ENCODE measurements at regions not wholly inside any gene's neighbourhood (a gene's known extent, or its start where the extent isn't known, plus 50 kb on each side); places are given as distances from the start of the nearest gene placed in this dataset.

- peak overlapping the region; percentile 19 for H3K27ac ChIP-seq (ENCODE audit: low read length)
- no peak for DNase-seq
- WGBS, result 63% methylated on average over 8 of the region's 8 CpGs
- no peaks in the 10 kb centered on the region for H3K9me3 ChIP-seq (ENCODE audit: control insufficient read depth, low read length)
- no peaks in the 10 kb centered on the region for H3K27me3 ChIP-seq (ENCODE audit: control insufficient read depth, insufficient read depth)
- intact Hi-C loops (cut with DNase I), result no loop called here
- ATAC-seq, result no peak
- no peak overlapping the region for H3K4me3 ChIP-seq (ENCODE audit: low read length)
- H3K4me1 ChIP-seq (ENCODE audit: control insufficient read depth, insufficient read depth, low read length), result no peaks in the 10 kb centered on the region
Observed at GRCh38 chr16:86683441-86684194, 105.3 kb downstream of the FOXL1 start.

- no peak for ATAC-seq
- Histone ChIP-seq H3K27me3 (ENCODE audit: control insufficient read depth, insufficient read depth) (no peaks in the 10 kb centered on the region), H3K27ac (ENCODE audit: low read length) (no peak overlapping the region), H3K4me3 (ENCODE audit: low read length) (no peak overlapping the region), H3K4me1 (ENCODE audit: control insufficient read depth, insufficient read depth, low read length) (no peaks in the 10 kb centered on the region), H3K9me3 (ENCODE audit: control insufficient read depth, low read length) (no peaks in the 10 kb centered on the region)
- 82% methylated on average over 2 of the region's 2 CpGs for WGBS
- DNase-seq, result no peak
- intact Hi-C loops (cut with DNase I), result no loop called here
Observed at GRCh38 chr16:86685076-86685475, 106.7 kb downstream of the FOXL1 start.

- no peak for ATAC-seq
Observed at GRCh38 chr16:86690970-86691369, 112.6 kb downstream of the FOXL1 start.

DNA sequence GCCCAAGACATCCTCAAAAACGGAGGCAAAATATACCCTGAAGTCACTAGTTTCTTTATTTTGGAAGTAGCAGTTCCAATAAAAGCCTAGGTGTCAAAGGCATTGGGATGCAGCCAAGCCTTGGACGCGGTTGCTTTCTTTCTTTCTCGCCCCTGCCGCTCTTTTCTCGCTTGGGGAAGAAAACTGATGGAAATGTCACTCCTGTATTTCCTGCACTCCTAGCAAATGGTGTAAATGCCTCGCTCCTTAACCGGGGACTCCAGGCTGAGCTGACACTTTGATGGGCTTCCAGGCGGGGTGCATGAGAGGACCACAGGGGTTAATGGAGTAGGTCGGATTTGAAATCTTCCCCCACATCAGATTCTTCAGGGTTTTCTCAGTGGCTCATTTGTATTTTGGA lies 114.1 kb downstream of the FOXL1 start:
- H3K4me1 ChIP-seq (ENCODE audit: control insufficient read depth, insufficient read depth, low read length), result no peaks in the 10 kb centered on the region
- no peak for ATAC-seq
- H3K27me3 ChIP-seq (ENCODE audit: control insufficient read depth, insufficient read depth), result no peaks in the 10 kb centered on the region
- WGBS, result 62% methylated on average over 10 of the region's 10 CpGs
- no peaks in the 10 kb centered on the region for H3K9me3 ChIP-seq (ENCODE audit: control insufficient read depth, low read length)
- no peak overlapping the region for H3K4me3 ChIP-seq (ENCODE audit: low read length)
- intact Hi-C loops (cut with DNase I), result no loop called here
- no peak overlapping the region for H3K27ac ChIP-seq (ENCODE audit: low read length)
- no peak for DNase-seq

More at GRCh38 chr16:86690970-86691369, 112.6 kb downstream of the FOXL1 start:
- DNase-seq, result no peak
- 88% methylated on average over 5 of the region's 5 CpGs for WGBS
- Histone ChIP-seq H3K4me3 (ENCODE audit: low read length) (no peak overlapping the region), H3K9me3 (ENCODE audit: control insufficient read depth, low read length) (no peaks in the 10 kb centered on the region), H3K27me3 (ENCODE audit: control insufficient read depth, insufficient read depth) (no peaks in the 10 kb centered on the region), H3K4me1 (ENCODE audit: control insufficient read depth, insufficient read depth, low read length) (no peaks in the 10 kb centered on the region), H3K27ac (ENCODE audit: low read length) (no peak overlapping the region)
- intact Hi-C loops (cut with DNase I), result no loop called here

- intact Hi-C loops (cut with DNase I), result no loop called here
- no peak overlapping the region for H3K4me3 ChIP-seq (ENCODE audit: low read length)
- no peaks in the 10 kb centered on the region for H3K9me3 ChIP-seq (ENCODE audit: control insufficient read depth, low read length)
- ATAC-seq (no peak), DNase-seq (no peak)
- H3K27ac ChIP-seq (ENCODE audit: low read length), result no peak overlapping the region
- WGBS, result 66% methylated on average over 5 of the region's 5 CpGs
- no peaks in the 10 kb centered on the region for H3K4me1 ChIP-seq (ENCODE audit: control insufficient read depth, insufficient read depth, low read length)
- no peaks in the 10 kb centered on the region for H3K27me3 ChIP-seq (ENCODE audit: control insufficient read depth, insufficient read depth)
Observed at GRCh38 chr16:86693033-86693432, 114.7 kb downstream of the FOXL1 start.

DNA sequence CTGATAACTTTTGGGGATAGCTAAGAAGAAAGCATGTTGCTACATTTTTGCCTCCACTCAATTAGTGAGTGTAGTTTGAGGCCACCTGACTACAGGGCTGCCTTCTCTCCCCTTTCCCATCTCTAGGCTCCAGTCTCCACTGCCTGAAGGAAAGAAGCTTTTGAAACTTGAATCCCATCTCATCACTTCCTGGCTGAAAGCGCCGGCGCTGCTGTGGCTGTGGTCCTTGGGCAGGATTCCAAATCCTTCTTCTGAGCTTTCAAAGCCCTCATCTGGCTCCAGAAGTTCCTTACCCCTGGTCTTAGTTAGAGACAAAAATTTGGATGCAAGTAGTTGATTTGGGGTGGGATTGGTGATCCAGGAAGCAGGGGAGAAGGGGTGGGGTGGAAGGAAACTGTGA lies 119.4 kb downstream of the FOXL1 start:
- 27% methylated on average over 3 of the region's 3 CpGs for WGBS
- Histone ChIP-seq H3K4me3 (ENCODE audit: low read length) (no peak overlapping the region), H3K9me3 (ENCODE audit: control insufficient read depth, low read length) (no peaks in the 10 kb centered on the region), H3K4me1 (ENCODE audit: control insufficient read depth, insufficient read depth, low read length) (no peaks in the 10 kb centered on the region), H3K27ac (ENCODE audit: low read length) (no peak overlapping the region), H3K27me3 (ENCODE audit: control insufficient read depth, insufficient read depth) (no peaks in the 10 kb centered on the region)
- intact Hi-C loops (cut with DNase I), result no loop called here
- ATAC-seq (no peak), DNase-seq (no peak)

GRCh38 chr16:86700046-86700945 lies 121.9 kb downstream of the FOXL1 start:
- DNase-seq (no peak), ATAC-seq (no peak)
- Histone ChIP-seq H3K4me1 (ENCODE audit: control insufficient read depth, insufficient read depth, low read length) (no peaks in the 10 kb centered on the region), H3K4me3 (ENCODE audit: low read length) (no peak overlapping the region), H3K27ac (ENCODE audit: low read length) (no peak overlapping the region), H3K27me3 (ENCODE audit: control insufficient read depth, insufficient read depth) (no peaks in the 10 kb centered on the region), H3K9me3 (ENCODE audit: control insufficient read depth, low read length) (no peaks in the 10 kb centered on the region)
- intact Hi-C loops (cut with DNase I), result no loop called here
- WGBS, result 85% methylated on average over 28 of the region's 28 CpGs

DNA sequence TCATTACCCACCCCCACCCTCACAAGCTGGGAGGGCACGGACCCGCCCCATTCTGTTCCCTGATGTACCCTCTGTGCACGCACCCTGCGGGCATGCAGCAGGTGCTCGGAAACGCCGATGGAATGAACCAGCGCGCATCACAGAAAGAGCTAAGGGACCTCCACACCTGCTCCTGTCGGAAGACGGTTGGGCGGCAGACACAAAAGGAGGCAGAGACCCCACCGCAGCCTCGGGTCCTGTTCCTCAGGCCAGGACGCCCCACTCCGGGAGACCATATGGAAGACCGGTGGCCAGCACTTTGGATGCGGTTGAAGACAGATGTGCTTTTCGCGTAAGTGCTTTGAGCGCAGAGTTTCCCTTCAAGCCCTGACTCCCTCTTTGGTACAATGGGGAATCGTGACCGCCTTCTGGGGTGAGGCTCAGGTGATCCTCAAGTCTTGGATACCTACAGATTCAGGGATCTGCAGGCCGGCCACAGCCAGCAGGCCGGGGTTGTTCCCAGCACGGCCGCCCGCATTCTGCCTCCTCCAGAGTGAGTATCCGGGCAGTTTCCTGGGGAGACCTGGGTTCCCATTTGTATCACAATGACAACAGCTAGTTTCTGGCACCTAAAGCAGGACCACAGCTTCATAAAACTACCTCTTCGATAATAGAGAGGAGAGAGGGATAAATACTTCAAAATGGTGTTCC lies 123.1 kb downstream of the FOXL1 start:
- H3K27ac ChIP-seq (ENCODE audit: low read length), result no peak overlapping the region
- H3K9me3 ChIP-seq (ENCODE audit: control insufficient read depth, low read length), result no peaks in the 10 kb centered on the region
- ATAC-seq (no peak), DNase-seq (no peak)
- no peaks in the 10 kb centered on the region for H3K27me3 ChIP-seq (ENCODE audit: control insufficient read depth, insufficient read depth)
- 96% methylated on average over 30 of the region's 30 CpGs for WGBS
- H3K4me1 ChIP-seq (ENCODE audit: control insufficient read depth, insufficient read depth, low read length), result no peaks in the 10 kb centered on the region
- intact Hi-C loops (cut with DNase I), result no loop called here
- H3K4me3 ChIP-seq (ENCODE audit: low read length), result no peak overlapping the region

DNA sequence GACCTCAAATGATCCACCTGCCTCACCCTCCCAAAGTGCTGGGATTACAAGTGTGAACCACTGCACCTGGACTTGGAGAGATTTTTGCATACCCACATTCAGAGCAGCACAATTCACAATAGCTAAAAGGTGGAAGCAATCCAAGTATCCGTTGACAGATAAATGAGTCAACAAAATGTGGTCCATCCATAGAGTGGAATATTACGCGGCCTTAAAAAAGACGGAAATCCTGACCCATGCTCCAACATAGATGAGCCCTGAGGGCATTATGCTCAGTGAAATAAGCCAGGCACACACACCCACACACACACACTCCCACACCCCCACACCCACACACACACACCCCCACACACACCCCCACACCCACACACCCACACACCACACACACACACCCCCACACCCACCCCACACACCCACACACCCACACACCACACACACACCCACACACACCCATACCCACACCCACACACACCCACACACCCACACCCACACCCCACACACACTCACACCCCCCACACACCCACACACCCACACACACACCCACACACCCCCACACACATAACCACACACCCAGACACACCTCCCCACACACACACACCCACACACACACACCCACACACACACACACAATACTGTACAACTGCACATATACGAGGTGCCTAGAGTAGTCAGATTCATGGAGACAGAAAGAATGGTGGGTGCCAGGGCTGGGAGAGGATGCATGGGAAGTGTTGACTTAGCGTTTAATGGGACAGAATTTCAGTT lies 124.7 kb downstream of the FOXL1 start:
- Histone ChIP-seq H3K27ac (ENCODE audit: low read length) (no peak overlapping the region), H3K4me3 (ENCODE audit: low read length) (no peak overlapping the region), H3K9me3 (ENCODE audit: control insufficient read depth, low read length) (no peaks in the 10 kb centered on the region), H3K4me1 (ENCODE audit: control insufficient read depth, insufficient read depth, low read length) (no peaks in the 10 kb centered on the region), H3K27me3 (ENCODE audit: control insufficient read depth, insufficient read depth) (no peaks in the 10 kb centered on the region)
- no peak for DNase-seq
- WGBS, result 88% methylated on average over 6 of the region's 6 CpGs
- intact Hi-C loops (cut with DNase I), result no loop called here
- ATAC-seq, result no peak

DNA sequence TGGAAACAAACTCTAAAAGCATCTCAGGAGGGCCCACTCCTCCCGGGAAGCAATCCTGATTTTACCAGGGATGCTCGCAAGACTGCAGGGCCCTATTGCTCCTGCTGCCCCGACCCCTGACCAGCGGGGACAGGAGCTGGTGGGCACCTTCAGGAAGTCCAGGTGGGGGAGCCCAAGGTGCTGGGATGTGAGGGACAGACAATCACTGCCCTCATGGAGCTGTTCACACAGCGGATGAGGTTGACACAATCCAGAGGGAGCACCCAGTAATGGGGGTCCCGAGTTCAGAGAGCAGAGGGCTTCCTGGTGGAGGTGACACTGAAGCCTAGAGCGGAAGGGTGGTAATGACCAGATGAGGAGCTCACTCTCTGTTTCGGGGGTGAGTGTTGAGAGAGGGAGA lies 126.2 kb downstream of the FOXL1 start:
- 84% methylated on average over 8 of the region's 8 CpGs for WGBS
- no peaks in the 10 kb centered on the region for H3K27me3 ChIP-seq (ENCODE audit: control insufficient read depth, insufficient read depth)

More for the DNA sequence above, 126.2 kb downstream of the FOXL1 start:
- intact Hi-C loops (cut with DNase I), result no loop called here
- no peak for ATAC-seq
- no peaks in the 10 kb centered on the region for H3K9me3 ChIP-seq (ENCODE audit: control insufficient read depth, low read length)
- DNase-seq, result no peak
- no peak overlapping the region for H3K4me3 ChIP-seq (ENCODE audit: low read length)
- H3K4me1 ChIP-seq (ENCODE audit: control insufficient read depth, insufficient read depth, low read length), result no peaks in the 10 kb centered on the region
- no peak overlapping the region for H3K27ac ChIP-seq (ENCODE audit: low read length)

All from right cardiac atrium (tissue), 5 donors.